ENCODE measurements at regions not wholly inside any gene's neighbourhood (a gene's known extent, or its start where the extent isn't known, plus 50 kb on each side); places are given as distances from the start of the nearest gene placed in this dataset.

GRCh38 chr11:57903011-57903410 is 120.7 kb upstream of the OR9Q1 start:
- DNase-seq (ENCODE audit: low spot score), result no peak
- Histone ChIP-seq H3K79me2 (no peaks in the 10 kb centered on the region), H2AFZ (no peak overlapping the region), H3K9me3 (ENCODE audit: low read depth) (no peaks in the 10 kb centered on the region), H3K27me3 (no peaks in the 10 kb centered on the region), H3K36me3 (replicated peaks; ENCODE audit: insufficient read depth, low read depth) (no peaks in the 10 kb centered on the region), H4K20me1 (ENCODE audit: insufficient read depth, poor library complexity, severe bottlenecking) (no peaks in the 10 kb centered on the region), H3K4me3 (no peak overlapping the region), H3K4me2 (no peak overlapping the region), H3K9me2 (replicated peaks; ENCODE audit: insufficient read depth) (no peaks in the 10 kb centered on the region), H3K27ac (peak overlapping the region; percentile 67), H3K4me1 (ENCODE audit: insufficient read depth) (peaks cover 16% of the 10 kb centered on the region)
- TF ChIP-seq EZH2 (IDR thresholded peaks at IDR 0.05; ENCODE audit: borderline replicate concordance) (no peak), EZH2phosphoT487 (IDR thresholded peaks at IDR 0.05; ENCODE audit: low read depth, severe bottlenecking, unreplicated experiment) (no peak)
- TF ChIP-seq, protein P1, sequence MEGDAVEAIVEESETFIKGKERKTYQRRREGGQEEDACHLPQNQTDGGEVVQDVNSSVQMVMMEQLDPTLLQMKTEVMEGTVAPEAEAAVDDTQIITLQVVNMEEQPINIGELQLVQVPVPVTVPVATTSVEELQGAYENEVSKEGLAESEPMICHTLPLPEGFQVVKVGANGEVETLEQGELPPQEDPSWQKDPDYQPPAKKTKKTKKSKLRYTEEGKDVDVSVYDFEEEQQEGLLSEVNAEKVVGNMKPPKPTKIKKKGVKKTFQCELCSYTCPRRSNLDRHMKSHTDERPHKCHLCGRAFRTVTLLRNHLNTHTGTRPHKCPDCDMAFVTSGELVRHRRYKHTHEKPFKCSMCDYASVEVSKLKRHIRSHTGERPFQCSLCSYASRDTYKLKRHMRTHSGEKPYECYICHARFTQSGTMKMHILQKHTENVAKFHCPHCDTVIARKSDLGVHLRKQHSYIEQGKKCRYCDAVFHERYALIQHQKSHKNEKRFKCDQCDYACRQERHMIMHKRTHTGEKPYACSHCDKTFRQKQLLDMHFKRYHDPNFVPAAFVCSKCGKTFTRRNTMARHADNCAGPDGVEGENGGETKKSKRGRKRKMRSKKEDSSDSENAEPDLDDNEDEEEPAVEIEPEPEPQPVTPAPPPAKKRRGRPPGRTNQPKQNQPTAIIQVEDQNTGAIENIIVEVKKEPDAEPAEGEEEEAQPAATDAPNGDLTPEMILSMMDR (IDR thresholded peaks at IDR 0.05; ENCODE audit: poor library complexity), result no peak

DNA sequence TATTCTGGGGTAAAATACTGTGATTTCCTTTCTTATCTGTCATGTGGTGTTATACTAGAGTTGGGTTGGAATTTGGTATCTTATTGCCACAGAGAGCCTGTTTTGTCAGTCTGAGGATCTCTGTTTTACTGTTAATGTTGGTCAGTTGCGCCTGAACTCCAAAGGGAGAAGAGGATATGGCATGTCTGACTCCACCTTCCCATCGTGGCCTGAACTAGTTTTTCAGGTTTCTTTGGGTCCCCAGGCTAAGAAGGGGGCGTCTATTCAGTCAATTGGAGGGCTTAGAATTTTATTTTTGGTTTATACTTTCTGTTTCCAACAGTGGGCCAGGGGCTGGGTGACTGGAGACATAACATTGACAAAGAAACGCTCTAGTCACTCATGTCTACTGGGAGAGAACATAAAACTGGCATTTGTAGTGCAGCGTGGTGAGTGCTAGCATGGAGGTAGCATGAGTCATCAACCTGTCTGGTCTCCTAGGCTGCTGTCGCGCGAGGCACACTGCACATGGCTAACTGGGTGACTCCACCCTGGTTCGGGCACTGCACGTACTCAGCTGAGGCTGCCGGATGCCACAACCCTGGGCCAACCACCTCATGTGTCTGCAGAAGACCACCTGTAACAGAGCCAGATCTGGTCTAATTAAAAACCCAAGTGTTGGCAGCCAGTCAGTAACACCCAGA is 120.1 kb upstream of the OR9Q1 start:
- Histone ChIP-seq H4K20me1 (ENCODE audit: insufficient read depth, poor library complexity, severe bottlenecking) (no peaks in the 10 kb centered on the region), H3K4me3 (no peak overlapping the region), H3K9me2 (replicated peaks; ENCODE audit: insufficient read depth) (no peaks in the 10 kb centered on the region), H3K27ac (peak overlapping the region; percentile 67), H3K4me1 (ENCODE audit: insufficient read depth) (peaks cover 16% of the 10 kb centered on the region), H3K79me2 (no peaks in the 10 kb centered on the region), H3K36me3 (replicated peaks; ENCODE audit: insufficient read depth, low read depth) (no peaks in the 10 kb centered on the region), H2AFZ (peak overlapping the region; percentile 60), H3K27me3 (no peaks in the 10 kb centered on the region), H3K4me2 (peak overlapping the region; percentile 25), H3K9me3 (ENCODE audit: low read depth) (no peaks in the 10 kb centered on the region)
- WGBS (ENCODE audit: low lambda C conversion rate, missing lambda C conversion rate), result 59% methylated on average over 11 of the region's 11 CpGs
- TF ChIP-seq EZH2 (IDR thresholded peaks at IDR 0.05; ENCODE audit: borderline replicate concordance), result no peak
- TF ChIP-seq, protein P1 (IDR thresholded peaks at IDR 0.05; ENCODE audit: poor library complexity), result no peak
- no peak for TF ChIP-seq EZH2phosphoT487 (IDR thresholded peaks at IDR 0.05; ENCODE audit: low read depth, severe bottlenecking, unreplicated experiment)
- peak; percentile 64 for DNase-seq (ENCODE audit: low spot score)

GRCh38 chr11:57904376-57904775 is 119.3 kb upstream of the OR9Q1 start:
- H3K27ac ChIP-seq, result peak overlapping the region; percentile 67
- WGBS (ENCODE audit: low lambda C conversion rate, missing lambda C conversion rate), result 95% methylated on average over 10 of the region's 10 CpGs

More at GRCh38 chr11:57904376-57904775, 119.3 kb upstream of the OR9Q1 start:
- no peaks in the 10 kb centered on the region for H3K36me3 ChIP-seq (replicated peaks; ENCODE audit: insufficient read depth, low read depth)
- H3K79me2 ChIP-seq, result no peaks in the 10 kb centered on the region
- H4K20me1 ChIP-seq (ENCODE audit: insufficient read depth, poor library complexity, severe bottlenecking), result no peaks in the 10 kb centered on the region
- TF ChIP-seq EZH2 (IDR thresholded peaks at IDR 0.05; ENCODE audit: borderline replicate concordance) (no peak), EZH2phosphoT487 (IDR thresholded peaks at IDR 0.05; ENCODE audit: low read depth, severe bottlenecking, unreplicated experiment) (no peak)
- TF ChIP-seq, protein P1 (IDR thresholded peaks at IDR 0.05; ENCODE audit: poor library complexity), result no peak
- H3K4me2 ChIP-seq, result no peak overlapping the region
- no peaks in the 10 kb centered on the region for H3K9me2 ChIP-seq (replicated peaks; ENCODE audit: insufficient read depth)
- H3K4me1 ChIP-seq (ENCODE audit: insufficient read depth), result peaks cover 16% of the 10 kb centered on the region
- H3K4me3 ChIP-seq, result no peak overlapping the region
- H2AFZ ChIP-seq, result no peak overlapping the region
- no peaks in the 10 kb centered on the region for H3K27me3 ChIP-seq
- H3K9me3 ChIP-seq (ENCODE audit: low read depth), result no peaks in the 10 kb centered on the region
- no peak for DNase-seq (ENCODE audit: low spot score)
